HCT116 (cell line): ENCODE measurements at regions not wholly inside any gene's neighbourhood (a gene's known extent, or its start where the extent isn't known, plus 50 kb on each side); places are given as distances from the start of the nearest gene placed in this dataset.
"Not testable (repeated sequence)": the region's sequence is repeated elsewhere in the genome, so short reads cannot be mapped to it uniquely, and the experiment has no call there.

Experiments
- ATAC-seq: fragments of 200-7000 bp; cut with Tn5 transposase; 2 replicates; pipeline ENCODE4 v1.9.1; 2020; ENCODE audit warnings: mild to moderate bottlenecking, moderate library complexity
- BruUV-seq: library from RNA; stranded (reverse); fragments of 400-500 nt; replicated peaks from 2 replicates; lab custom pipeline; 2021; lab: Mats Ljungman, UMichigan
- CTCF ChIA-PET: fragments of 300-600 bp; sonication (Branson Sonifier 250); formaldehyde crosslinking; loops from one replicate; lab custom pipeline; 2021; ENCODE audit warnings: antibody characterized with exemption; lab: Charles Lee
- POLR2A ChIA-PET: fragments of 300-600, 350-600 bp; sonication (Branson Sonifier 250); formaldehyde crosslinking; loops from one replicate; lab custom pipeline; 2021; ENCODE audit warnings: antibody characterized with exemption; lab: Charles Lee
- RAD21 ChIA-PET, 2 experiments: fragments of 300-600 bp; sonication (Branson Sonifier 250); formaldehyde crosslinking; loops; one replicate each; lab custom pipeline; 2023; ENCODE audit warnings: low total read pairs in 2 of 2; ENCODE audit not compliant: uncharacterized antibody in 2 of 2, unreplicated experiment in 2 of 2, low non-redundant PET in 1 of 2; lab: Charles Lee
- DNase-seq: peaks from one replicate; pipeline ENCODE4 v3.0.0-alpha.2; 2010; ENCODE audit warnings: low read depth, low spot score
- H2AFZ ChIP-seq: fragments of 200-600 bp; shearing (Covaris generic), sonication (generic); 2 replicates; pipeline ENCODE4 v1.6.1; 2017; ENCODE audit warnings: low read depth, mixed run types, mixed read lengths, antibody characterized with exemption, low read length; ENCODE audit not compliant: poor library complexity, severe bottlenecking
- H3K27ac ChIP-seq: 2 replicates; pipeline ENCODE4 v1.5.1; 2012; ENCODE audit warnings: low read depth, low read length
- H3K27me3 ChIP-seq: fragments of 200-600 bp; sonication (generic); 2 replicates; pipeline ENCODE4 v1.6.1; 2016; ENCODE audit warnings: mixed run types, low read length, mixed read lengths; ENCODE audit not compliant: insufficient read depth
- H3K36me3 ChIP-seq, 2 experiments: fragments of 200-500 bp in 1 of 2; fragments of 200-600 bp in 1 of 2; sonication (Bioruptor generic) in 1 of 2; sonication (generic) in 1 of 2; 2 replicates each; pipeline versions ENCODE4 v1.5.1 to v1.6.1; 2014 to 2016; ENCODE audit warnings: low read length in 2 of 2, inconsistent platforms in 1 of 2, mixed read lengths in 1 of 2, mixed run types in 1 of 2; ENCODE audit not compliant: insufficient read depth in 2 of 2, control insufficient read depth in 1 of 2
- H3K4me1 ChIP-seq, 2 experiments: fragments of 200-600 bp in 1 of 2; sonication (generic) in 1 of 2; 2 replicates each; pipeline versions ENCODE4 v1.5.1 to v1.6.1; 2012 to 2017; ENCODE audit warnings: low read length in 2 of 2, inconsistent platforms in 1 of 2, mild to moderate bottlenecking in 1 of 2, mixed read lengths in 1 of 2, mixed run types in 1 of 2, moderate library complexity in 1 of 2; ENCODE audit not compliant: insufficient read depth in 2 of 2, control insufficient read depth in 1 of 2
- H3K4me2 ChIP-seq: fragments of 200-600 bp; sonication (generic); 2 replicates; pipeline ENCODE4 v1.6.1; 2017; ENCODE audit warnings: mixed run types, low read length, mixed read lengths
- H3K4me3 ChIP-seq, 2 experiments: fragments of 200-600 bp in 1 of 2; sonication (generic) in 1 of 2; replicated peaks in 1 of 2; 2 replicates each; pipeline ENCODE4 v1.5.1; 2011 to 2016; ENCODE audit warnings: low read length in 2 of 2, control low read depth in 1 of 2, low read depth in 1 of 2, mild to moderate bottlenecking in 1 of 2, mixed read lengths in 1 of 2, mixed run types in 1 of 2
- H3K79me2 ChIP-seq: fragments of 200-600 bp; sonication (generic); 2 replicates; pipeline ENCODE4 v1.6.1; 2017; ENCODE audit warnings: mild to moderate bottlenecking, mixed run types, low read length, moderate library complexity, mixed read lengths; ENCODE audit not compliant: insufficient read depth
- H3K9ac ChIP-seq: fragments of 200-600 bp; sonication (generic); 2 replicates; pipeline ENCODE4 v1.6.1; 2016; ENCODE audit warnings: low read length, mixed read lengths
- H3K9me2 ChIP-seq: fragments of 200-600 bp; sonication (generic), shearing (Covaris generic); 2 replicates; pipeline ENCODE4 v1.6.1; 2017; ENCODE audit warnings: mixed run types, mild to moderate bottlenecking, moderate library complexity; ENCODE audit not compliant: insufficient read depth
- H3K9me3 ChIP-seq, 2 experiments: fragments of 200-500 bp in 1 of 2; fragments of 200-600 bp in 1 of 2; sonication (Bioruptor generic) in 1 of 2; sonication (generic) in 1 of 2; 2 replicates each; pipeline ENCODE4 v1.6.1; 2014 to 2017; ENCODE audit warnings: low read length in 2 of 2, mixed read lengths in 2 of 2, inconsistent platforms in 1 of 2, low read depth in 1 of 2, mild to moderate bottlenecking in 1 of 2, mixed run types in 1 of 2, moderate library complexity in 1 of 2; ENCODE audit not compliant: control insufficient read depth in 1 of 2, insufficient read depth in 1 of 2
- H4K20me1 ChIP-seq: fragments of 200-600 bp; sonication (generic), shearing (Covaris generic); 2 replicates; pipeline ENCODE4 v1.6.1; 2017; ENCODE audit warnings: mixed run types, mild to moderate bottlenecking, moderate library complexity; ENCODE audit not compliant: insufficient read depth
- EZH2 ChIP-seq: fragments of 200-600 bp; sonication (generic); IDR thresholded peaks from 2 replicates; pipeline ENCODE4 v1.6.1; 2017; ENCODE audit warnings: antibody characterized with exemption, mixed run types
- MAX ChIP-seq: IDR thresholded peaks from 2 replicates; pipeline ENCODE4 v1.6.1; 2012
- POLR2A ChIP-seq: IDR thresholded peaks from 2 replicates; pipeline ENCODE4 v1.7.0; 2011; ENCODE audit warnings: borderline replicate concordance; ENCODE audit not compliant: insufficient read depth, insufficient read length; ENCODE audit errors: extremely low read depth
- POLR2AphosphoS5 ChIP-seq: IDR thresholded peaks from 2 replicates; pipeline ENCODE4 v1.6.1; 2011; ENCODE audit warnings: mild to moderate bottlenecking, low read depth, low read length, moderate library complexity
- intact Hi-C: fragments of 100-400 bp; cut with micrococcal nuclease; formaldehyde crosslinking; loops from 2 replicates; pipeline ENCODE4 v1.10.0; 2022

GRCh38 chr2:94622113-94622618 is 249.1 kb upstream of the TEKT4 start:
- no peak overlapping the region for H2AFZ ChIP-seq
- no peak for ATAC-seq
- no peak for TF ChIP-seq EZH2
- TF ChIP-seq MAX, result no peak
- no peak for TF ChIP-seq POLR2AphosphoS5
- TF ChIP-seq POLR2A, result no peak
- TF ChIP-seq, all 23 proteins: peak for 0
- Histone ChIP-seq H3K27me3 (no peaks in the 10 kb centered on the region), H4K20me1 (no peaks in the 10 kb centered on the region), H3K9ac (no peak overlapping the region), H3K4me3 (no peak overlapping the region), H3K4me1 (no peaks in the 10 kb centered on the region), H3K9me2 (no peaks in the 10 kb centered on the region), H3K36me3 (no peaks in the 10 kb centered on the region), H3K9me3 (no peaks in the 10 kb centered on the region), H3K4me2 (no peak overlapping the region), H3K27ac (no peak overlapping the region), H3K79me2 (no peaks in the 10 kb centered on the region)
- no peak for DNase-seq
- no TSS peak for BruUV-seq
- POLR2A ChIA-PET, result no interaction called here
- RAD21 ChIA-PET, result no interaction called here
- intact Hi-C loops, result no loop called here
- CTCF ChIA-PET, result no interaction called here

GRCh38 chr2:94628953-94629352 is 242.3 kb upstream of the TEKT4 start:
- ATAC-seq, DNase-seq, H3K27ac ChIP-seq, H3K36me3 ChIP-seq, H4K20me1 ChIP-seq, H3K27me3 ChIP-seq, H3K79me2 ChIP-seq, CTCF ChIA-PET, H3K9me3 ChIP-seq, H3K4me1 ChIP-seq, H3K4me2 ChIP-seq, BruUV-seq, intact Hi-C loops, H2AFZ ChIP-seq, H3K9me2 ChIP-seq, H3K9ac ChIP-seq, POLR2A ChIA-PET, RAD21 ChIA-PET, H3K4me3 ChIP-seq: not testable (repeated sequence)

GRCh38 chr2:94641397-94641796 is 229.8 kb upstream of the TEKT4 start:
- H3K4me1 ChIP-seq, H3K4me2 ChIP-seq, H3K27ac ChIP-seq, H3K36me3 ChIP-seq, H3K79me2 ChIP-seq, H3K4me3 ChIP-seq, POLR2A ChIA-PET, H3K9ac ChIP-seq, H3K9me2 ChIP-seq, ATAC-seq, DNase-seq, H3K9me3 ChIP-seq, intact Hi-C loops, H2AFZ ChIP-seq, H3K27me3 ChIP-seq, H4K20me1 ChIP-seq, CTCF ChIA-PET, BruUV-seq, RAD21 ChIA-PET: not testable (repeated sequence)

- not testable (repeated sequence) for H3K9ac ChIP-seq
Measured at GRCh38 chr2:94652131-94652530, 219.1 kb upstream of the TEKT4 start.

More at GRCh38 chr2:94652131-94652530, 219.1 kb upstream of the TEKT4 start:
- H3K4me2 ChIP-seq, DNase-seq, H3K79me2 ChIP-seq, H3K9me3 ChIP-seq, RAD21 ChIA-PET, CTCF ChIA-PET, BruUV-seq, H3K27me3 ChIP-seq, H3K4me3 ChIP-seq, intact Hi-C loops, H3K36me3 ChIP-seq, H3K9me2 ChIP-seq, ATAC-seq, H2AFZ ChIP-seq, H3K27ac ChIP-seq, POLR2A ChIA-PET, H4K20me1 ChIP-seq, H3K4me1 ChIP-seq: not testable (repeated sequence)
